OCI-LY3 (cell line): ENCODE measurements at regions not wholly inside any gene's neighbourhood (a gene's known extent, or its start where the extent isn't known, plus 50 kb on each side); places are given as distances from the start of the nearest gene placed in this dataset.

Source experiments
- CTCF ChIP-seq: fragments of 200-600, 300-600 bp; sonication (generic); IDR thresholded peaks from 2 replicates; pipeline ENCODE4 v1.5.1; 2014; ENCODE audit warnings: antibody characterized with exemption, low read length, low read depth
- EZH2phosphoT487 ChIP-seq: fragments of 200-600 bp; shearing (Covaris generic); IDR thresholded peaks from 2 replicates; pipeline ENCODE4 v1.6.1; 2018; ENCODE audit warnings: antibody characterized with exemption, mixed run types, low read depth

GRCh38 chr4:156117743-156118142, 164.1 kb upstream of the CTSO start:
- TF ChIP-seq EZH2phosphoT487 (no peak), CTCF (no peak)
